Parathyroid adenoma (tissue), 2 donors: ENCODE measurements at regions not wholly inside any gene's neighbourhood (a gene's known extent, or its start where the extent isn't known, plus 50 kb on each side); places are given as distances from the start of the nearest gene placed in this dataset.

Source experiments
- H2AFZ ChIP-seq: fragments of 300-600 bp; sonication (generic); one replicate; pipeline ENCODE4 v1.7.0; 2017; ENCODE audit warnings: antibody characterized with exemption, mild to moderate bottlenecking
- H3K27ac ChIP-seq: fragments of 300-600 bp; sonication (generic); one replicate; pipeline ENCODE4 v1.7.0; 2017
- H3K27me3 ChIP-seq: fragments of 300-600 bp; sonication (generic); one replicate; pipeline ENCODE4 v1.7.0; 2017; ENCODE audit warnings: low read length; ENCODE audit not compliant: control insufficient read depth, insufficient read depth
- H3K36me3 ChIP-seq: fragments of 300-600 bp; sonication (generic); one replicate; pipeline ENCODE4 v1.7.0; 2017; ENCODE audit warnings: low read length; ENCODE audit not compliant: control insufficient read depth, insufficient read depth
- H3K4me1 ChIP-seq: fragments of 300-600 bp; sonication (generic); one replicate; pipeline ENCODE4 v1.7.0; 2017; ENCODE audit warnings: control low read depth
- H3K4me2 ChIP-seq: fragments of 300-600 bp; sonication (generic); one replicate; pipeline ENCODE4 v1.7.0; 2017; ENCODE audit warnings: low read length
- H3K4me3 ChIP-seq: fragments of 300-600 bp; sonication (generic); one replicate; pipeline ENCODE4 v1.7.0; 2017; ENCODE audit warnings: low read depth, low read length
- H3K79me2 ChIP-seq: fragments of 300-600 bp; sonication (generic); one replicate; pipeline ENCODE4 v1.7.0; 2017; ENCODE audit warnings: control low read depth
- H3K9ac ChIP-seq: fragments of 300-600 bp; sonication (generic); one replicate; pipeline ENCODE4 v1.7.0; 2017; ENCODE audit warnings: mild to moderate bottlenecking
- H3K9me3 ChIP-seq: fragments of 300-600 bp; sonication (generic); one replicate; pipeline ENCODE4 v1.7.0; 2017; ENCODE audit warnings: low read length; ENCODE audit not compliant: control insufficient read depth
- CTCF ChIP-seq: fragments of 300-600 bp; sonication (generic); IDR thresholded peaks from one replicate; pipeline ENCODE4 v1.7.0; 2017; ENCODE audit warnings: antibody characterized with exemption, mild to moderate bottlenecking
- donor health status: primary hyperparathyroidism.

- no peak overlapping the region for H3K27ac ChIP-seq
- H3K9me3 ChIP-seq = no peaks in the 10 kb centered on the region
- H3K9ac ChIP-seq = no peak overlapping the region
- no peaks in the 10 kb centered on the region for H3K79me2 ChIP-seq
- H3K4me3 ChIP-seq = no peak overlapping the region
- TF ChIP-seq CTCF = no peak
- no peak overlapping the region for H2AFZ ChIP-seq
- no peak overlapping the region for H3K4me2 ChIP-seq
- H3K4me1 ChIP-seq = no peaks in the 10 kb centered on the region
- no peaks in the 10 kb centered on the region for H3K27me3 ChIP-seq
- H3K36me3 ChIP-seq = no peaks in the 10 kb centered on the region
Measured at GRCh38 chr15:77867266-77868047, 210.1 kb downstream of the TBC1D2B start.

GRCh38 chr15:77866596-77867125, 210.8 kb downstream of the TBC1D2B start:
- Histone ChIP-seq H3K27me3 (no peaks in the 10 kb centered on the region), H3K4me2 (no peak overlapping the region), H3K36me3 (no peaks in the 10 kb centered on the region), H3K9ac (no peak overlapping the region), H3K4me3 (no peak overlapping the region), H3K4me1 (no peaks in the 10 kb centered on the region), H3K79me2 (no peaks in the 10 kb centered on the region), H2AFZ (no peak overlapping the region), H3K27ac (no peak overlapping the region), H3K9me3 (no peaks in the 10 kb centered on the region)
- no peak for TF ChIP-seq CTCF

GRCh38 chr15:77866186-77866585, 211.3 kb downstream of the TBC1D2B start:
- Histone ChIP-seq H2AFZ (no peak overlapping the region), H3K4me1 (no peaks in the 10 kb centered on the region), H3K27ac (no peak overlapping the region), H3K36me3 (no peaks in the 10 kb centered on the region), H3K79me2 (no peaks in the 10 kb centered on the region), H3K27me3 (no peaks in the 10 kb centered on the region), H3K4me2 (no peak overlapping the region), H3K9me3 (no peaks in the 10 kb centered on the region), H3K9ac (no peak overlapping the region), H3K4me3 (no peak overlapping the region)
- TF ChIP-seq CTCF = no peak

GRCh38 chr15:77865701-77866100, 211.8 kb downstream of the TBC1D2B start:
- TF ChIP-seq CTCF = no peak
- Histone ChIP-seq H3K79me2 (no peaks in the 10 kb centered on the region), H3K27ac (no peak overlapping the region), H3K9ac (no peak overlapping the region), H3K4me1 (no peaks in the 10 kb centered on the region), H2AFZ (no peak overlapping the region), H3K36me3 (no peaks in the 10 kb centered on the region), H3K9me3 (no peaks in the 10 kb centered on the region), H3K4me3 (no peak overlapping the region), H3K4me2 (no peak overlapping the region), H3K27me3 (no peaks in the 10 kb centered on the region)
